DND-41 (cell line): ENCODE measurements at regions not wholly inside any gene's neighbourhood (a gene's known extent, or its start where the extent isn't known, plus 50 kb on each side); places are given as distances from the start of the nearest gene placed in this dataset.

Experiments used
- ATAC-seq: fragments of 200-7000 bp; cut with Tn5 transposase; 3 replicates; pipeline ENCODE4 v1.9.1; 2021; ENCODE audit warnings: low read depth; ENCODE audit not compliant: insufficient read depth
- DNase-seq: peaks from one replicate; pipeline ENCODE4 v3.0.0-alpha.2; 2020
- H2AFZ ChIP-seq: 2 replicates; pipeline ENCODE4 v1.6.0; 2012; ENCODE audit warnings: low read depth, low read length
- H3K27ac ChIP-seq: 2 replicates; pipeline ENCODE4 v1.5.1; 2012; ENCODE audit warnings: low read length, inconsistent platforms
- H3K27me3 ChIP-seq: fragments of 200-600 bp; sonication (generic); 2 replicates; pipeline ENCODE4 v1.6.0; 2012; ENCODE audit warnings: low read length, mild to moderate bottlenecking, inconsistent platforms; ENCODE audit not compliant: insufficient read depth, poor library complexity
- H3K36me3 ChIP-seq: 2 replicates; pipeline ENCODE4 v1.5.1; 2012; ENCODE audit warnings: low read length, inconsistent platforms; ENCODE audit not compliant: insufficient read depth
- H3K4me1 ChIP-seq: 2 replicates; pipeline ENCODE4 v1.5.1; 2012; ENCODE audit warnings: mild to moderate bottlenecking, low read length; ENCODE audit not compliant: insufficient read depth
- H3K4me2 ChIP-seq: 2 replicates; pipeline ENCODE4 v1.6.0; 2012; ENCODE audit warnings: mild to moderate bottlenecking, moderate library complexity, low read length, inconsistent platforms; ENCODE audit not compliant: insufficient read depth
- H3K4me3 ChIP-seq, 2 experiments: fragments of 200-600 bp in 1 of 2; shearing (Covaris generic) in 1 of 2; 2 replicates each; pipeline ENCODE4 v1.5.1; 2012 to 2016; ENCODE audit warnings: inconsistent platforms in 2 of 2, low read length in 2 of 2, mild to moderate bottlenecking in 2 of 2, low read depth in 1 of 2, moderate library complexity in 1 of 2
- H3K79me2 ChIP-seq: 2 replicates; pipeline ENCODE4 v1.6.0; 2012; ENCODE audit warnings: low read length, inconsistent platforms; ENCODE audit not compliant: insufficient read depth
- H3K9ac ChIP-seq: 2 replicates; pipeline ENCODE4 v1.6.0; 2012; ENCODE audit warnings: low read depth, mild to moderate bottlenecking, inconsistent platforms, low read length, moderate library complexity
- H3K9me3 ChIP-seq: 2 replicates; pipeline ENCODE4 v1.5.1; 2012; ENCODE audit warnings: low read length, moderate library complexity, mild to moderate bottlenecking, inconsistent platforms; ENCODE audit not compliant: insufficient read depth, severe bottlenecking
- H4K20me1 ChIP-seq: 2 replicates; pipeline ENCODE4 v1.6.0; 2012; ENCODE audit warnings: low read length; ENCODE audit not compliant: insufficient read depth
- CTCF ChIP-seq: IDR thresholded peaks from 2 replicates; pipeline ENCODE4 v1.5.1; 2012; ENCODE audit warnings: borderline replicate concordance, low read length, moderate library complexity, mild to moderate bottlenecking; ENCODE audit not compliant: poor library complexity, severe bottlenecking; ENCODE audit errors: extremely low read depth
- EZH2 ChIP-seq: IDR thresholded peaks from 3 replicates; pipeline ENCODE4 v1.6.1; 2012; ENCODE audit warnings: borderline replicate concordance, low read depth, mild to moderate bottlenecking, moderate library complexity, low read length, inconsistent platforms; ENCODE audit not compliant: severe bottlenecking

- no peak for TF ChIP-seq EZH2
- peak; percentile 27 for TF ChIP-seq CTCF
- no peaks in the 10 kb centered on the region for H3K27me3 ChIP-seq
- H3K4me1 ChIP-seq: no peaks in the 10 kb centered on the region
- H3K79me2 ChIP-seq: no peaks in the 10 kb centered on the region
- no peak overlapping the region for H3K4me3 ChIP-seq
- H4K20me1 ChIP-seq: no peaks in the 10 kb centered on the region
- no peak overlapping the region for H2AFZ ChIP-seq
- DNase-seq: no peak
- no peak for ATAC-seq
- H3K27ac ChIP-seq: no peak overlapping the region
- no peaks in the 10 kb centered on the region for H3K36me3 ChIP-seq
- no peaks in the 10 kb centered on the region for H3K9me3 ChIP-seq
- no peak overlapping the region for H3K9ac ChIP-seq
- H3K4me2 ChIP-seq: no peak overlapping the region
Observed at GRCh38 chr21:14306126-14306907, 76.6 kb downstream of the HSPA13 start.

- Histone ChIP-seq H3K36me3 (no peaks in the 10 kb centered on the region), H3K27ac (no peak overlapping the region), H3K4me2 (no peak overlapping the region), H2AFZ (no peak overlapping the region), H3K79me2 (no peaks in the 10 kb centered on the region), H4K20me1 (no peaks in the 10 kb centered on the region), H3K27me3 (no peaks in the 10 kb centered on the region), H3K4me1 (no peaks in the 10 kb centered on the region), H3K4me3 (no peak overlapping the region), H3K9ac (no peak overlapping the region), H3K9me3 (no peaks in the 10 kb centered on the region)
- ATAC-seq: no peak
- no peak for TF ChIP-seq EZH2
- no peak for TF ChIP-seq CTCF
- no peak for DNase-seq
Observed at GRCh38 chr21:14303731-14304488, 79.0 kb downstream of the HSPA13 start.

GRCh38 chr21:14300074-14300473 is 82.9 kb downstream of the HSPA13 start:
- Histone ChIP-seq H3K4me2 (no peak overlapping the region), H3K4me3 (no peak overlapping the region), H4K20me1 (no peaks in the 10 kb centered on the region), H3K4me1 (no peaks in the 10 kb centered on the region), H2AFZ (no peak overlapping the region), H3K36me3 (no peaks in the 10 kb centered on the region), H3K9ac (no peak overlapping the region), H3K27ac (no peak overlapping the region), H3K79me2 (no peaks in the 10 kb centered on the region), H3K9me3 (no peaks in the 10 kb centered on the region), H3K27me3 (no peaks in the 10 kb centered on the region)
- DNase-seq (no peak), ATAC-seq (no peak)
- TF ChIP-seq EZH2 (no peak), CTCF (no peak)
